ENCODE measurements at regions not wholly inside any gene's neighbourhood (a gene's known extent, or its start where the extent isn't known, plus 50 kb on each side); places are given as distances from the start of the nearest gene placed in this dataset.
"Not testable (repeated sequence)": the region's sequence is repeated elsewhere in the genome, so short reads cannot be mapped to it uniquely, and the experiment has no call there.

GRCh38 chrX:104513162-104513561 lies 52.8 kb upstream of the IL1RAPL2 start:
- no peak for DNase-seq (ENCODE audit: low spot score)

GRCh38 chrX:104510801-104511200 lies 55.2 kb upstream of the IL1RAPL2 start:
- no peak for DNase-seq (ENCODE audit: low spot score)

GRCh38 chrX:104502460-104502859 lies 63.5 kb upstream of the IL1RAPL2 start:
- DNase-seq (ENCODE audit: low spot score): no peak

- no peak for DNase-seq (ENCODE audit: low spot score)
Measured at GRCh38 chrX:104488811-104489210, 77.2 kb upstream of the IL1RAPL2 start.

GRCh38 chrX:104486691-104487090 lies 79.3 kb upstream of the IL1RAPL2 start:
- DNase-seq (ENCODE audit: low spot score): no peak

- DNase-seq (ENCODE audit: low spot score): no peak
Measured at GRCh38 chrX:104482757-104483156, 83.2 kb upstream of the IL1RAPL2 start.

GRCh38 chrX:104469771-104470170 lies 96.2 kb upstream of the IL1RAPL2 start:
- DNase-seq (ENCODE audit: low spot score): no peak

GRCh38 chrX:104459796-104460195 lies 106.2 kb upstream of the IL1RAPL2 start:
- DNase-seq (ENCODE audit: low spot score): no peak

- not testable (repeated sequence) for DNase-seq (ENCODE audit: low spot score)
Measured at GRCh38 chrX:104457130-104457529, 108.9 kb upstream of the IL1RAPL2 start.

- DNase-seq (ENCODE audit: low spot score): no peak
Measured at GRCh38 chrX:104450316-104450715, 115.7 kb upstream of the IL1RAPL2 start.

GRCh38 chrX:104445591-104445990 lies 120.4 kb upstream of the IL1RAPL2 start:
- DNase-seq (ENCODE audit: low spot score): no peak

GRCh38 chrX:104435249-104435648 lies 130.8 kb upstream of the IL1RAPL2 start:
- no peak for DNase-seq (ENCODE audit: low spot score)

- peak; percentile 13 for DNase-seq (ENCODE audit: low spot score)
Measured at GRCh38 chrX:104432321-104432720, 133.7 kb upstream of the IL1RAPL2 start.

GRCh38 chrX:104430742-104431119 lies 135.3 kb upstream of the IL1RAPL2 start:
- no peak for DNase-seq (ENCODE audit: low spot score)

GRCh38 chrX:104430072-104430741 lies 135.8 kb upstream of the IL1RAPL2 start:
- no peak for DNase-seq (ENCODE audit: low spot score)

- DNase-seq (ENCODE audit: low spot score): no peak
Measured at GRCh38 chrX:104428231-104428630, 137.8 kb upstream of the IL1RAPL2 start.

- no peak for DNase-seq (ENCODE audit: low spot score)
Measured at GRCh38 chrX:104427693-104428092, 138.3 kb upstream of the IL1RAPL2 start.

- DNase-seq (ENCODE audit: low spot score): no peak
Measured at GRCh38 chrX:104427073-104427472, 138.9 kb upstream of the IL1RAPL2 start.

GRCh38 chrX:104420907-104421306 lies 145.1 kb upstream of the IL1RAPL2 start:
- no peak for DNase-seq (ENCODE audit: low spot score)

GRCh38 chrX:104419926-104420325 lies 146.1 kb upstream of the IL1RAPL2 start:
- DNase-seq (ENCODE audit: low spot score): no peak

GRCh38 chrX:104419211-104419610 lies 146.8 kb upstream of the IL1RAPL2 start:
- no peak for DNase-seq (ENCODE audit: low spot score)

- no peak for DNase-seq (ENCODE audit: low spot score)
Measured at GRCh38 chrX:104411800-104412199, 154.2 kb upstream of the IL1RAPL2 start.

GRCh38 chrX:104400387-104400786 lies 145.7 kb upstream of the ESX1 start:
- no peak for DNase-seq (ENCODE audit: low spot score)

GRCh38 chrX:104392350-104392749 lies 137.6 kb upstream of the ESX1 start:
- no peak for DNase-seq (ENCODE audit: low spot score)

Data from mucosa of gallbladder (tissue), 1 donor.